GM19328 (cell line): ENCODE measurements at regions not wholly inside any gene's neighbourhood (a gene's known extent, or its start where the extent isn't known, plus 50 kb on each side); places are given as distances from the start of the nearest gene placed in this dataset.
A peak's percentile ranks its signal among the peaks of the same experiment; 100 is the strongest.

Source experiments
- ATAC-seq: cut with Tn5 transposase; IDR thresholded peaks from one replicate; pipeline ENCODE4 v1.9.1; 2021; ENCODE audit warnings: mild to moderate bottlenecking, moderate library complexity; ENCODE audit not compliant: unreplicated experiment

DNA sequence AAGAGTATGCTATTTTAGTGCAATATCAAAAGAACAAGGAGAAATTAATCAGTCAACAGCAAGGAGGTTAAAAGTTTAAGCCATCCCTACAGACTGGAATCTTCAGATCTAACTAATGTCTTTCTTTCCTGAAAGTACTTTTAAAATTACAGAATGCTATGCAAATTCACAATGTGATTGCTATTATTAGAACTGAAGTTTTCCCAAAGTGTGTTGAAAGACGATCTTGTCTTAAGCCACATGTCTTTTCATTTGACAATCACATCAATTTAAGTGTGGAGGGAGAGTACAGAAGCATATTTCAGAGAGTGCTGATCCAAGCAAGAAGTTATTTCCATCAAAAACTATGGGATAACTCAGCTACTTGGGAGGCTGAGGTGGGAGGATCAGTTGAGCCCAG is 64.7 kb upstream of the TNIP3 start:
- ATAC-seq = no peak

DNA sequence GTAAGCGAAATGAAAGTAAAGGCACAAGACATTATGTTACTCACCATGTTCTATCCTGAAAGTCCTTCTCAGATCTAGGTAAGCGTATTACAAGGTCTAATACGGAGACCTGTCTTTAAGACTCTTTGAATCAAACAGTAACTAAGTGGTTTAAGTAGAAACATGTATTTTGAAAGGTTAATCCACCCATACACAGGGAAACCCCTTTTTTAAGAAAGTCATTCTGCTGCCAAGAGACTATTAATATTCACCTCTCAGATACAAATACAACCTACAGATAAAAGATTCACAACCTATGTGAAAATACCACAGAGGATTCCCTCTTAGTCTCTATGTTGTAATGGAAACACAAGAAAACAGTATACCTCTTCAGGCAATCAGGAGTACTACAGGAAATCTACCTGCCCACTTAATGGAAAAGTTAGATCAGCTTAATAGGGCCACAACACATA is 63.2 kb upstream of the TNIP3 start:
- peak; percentile 59 for ATAC-seq

DNA sequence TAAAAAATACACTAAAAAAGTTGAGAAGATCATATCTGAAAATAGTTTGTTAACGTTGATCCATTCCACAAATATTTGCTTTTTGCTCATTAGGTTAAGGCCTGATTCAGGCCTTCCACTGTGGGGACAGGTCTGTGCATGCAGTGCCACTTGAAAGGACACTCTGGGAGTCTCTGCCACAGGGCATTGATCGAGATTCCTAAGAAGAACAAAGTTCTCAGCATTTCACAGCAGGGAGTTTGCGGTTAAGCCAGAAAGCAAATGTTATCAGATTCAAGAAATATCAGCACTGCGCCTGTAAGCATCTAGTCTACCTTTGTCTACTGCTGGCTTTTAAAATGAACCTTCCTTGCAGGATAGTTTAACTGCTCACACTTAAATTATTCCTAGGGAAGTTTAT is 62.2 kb upstream of the TNIP3 start:
- no peak for ATAC-seq

DNA sequence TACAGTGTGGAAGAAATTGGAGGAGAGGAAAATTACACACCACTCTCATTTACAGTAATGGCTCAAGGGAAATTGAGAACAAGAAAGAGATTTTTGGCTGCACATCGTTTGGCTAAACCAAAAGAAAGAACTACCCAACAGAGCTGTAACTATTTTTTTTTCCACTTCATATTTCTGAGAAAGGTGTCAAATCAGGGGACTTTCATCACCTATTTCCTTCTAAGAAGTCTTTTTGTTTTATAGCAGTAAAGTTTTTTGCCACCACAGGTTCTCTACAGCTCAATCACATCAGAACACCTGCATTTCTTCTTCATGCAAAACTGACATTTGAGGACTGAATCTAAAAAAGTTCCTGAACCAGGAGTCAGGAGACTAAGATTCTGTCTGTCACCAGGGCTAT is 57.5 kb upstream of the TNIP3 start:
- ATAC-seq = no peak

DNA sequence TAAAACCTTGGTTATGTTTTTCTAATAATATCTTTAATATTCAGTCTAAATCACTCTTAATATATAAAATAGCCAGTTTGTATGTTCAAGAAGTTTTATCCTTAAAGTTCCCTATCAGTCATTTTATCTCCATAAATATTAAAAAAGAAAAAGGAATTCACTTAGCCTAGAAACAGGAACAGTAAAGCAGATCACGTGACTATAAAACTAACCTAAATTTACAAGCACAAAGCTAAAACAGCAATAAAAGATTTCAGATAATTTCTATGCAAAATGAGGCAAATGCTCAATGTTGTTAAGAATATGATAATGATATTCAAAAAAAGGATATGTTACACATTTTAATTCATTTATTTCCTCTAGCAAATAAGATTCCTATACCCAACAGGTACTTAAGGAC is 57.1 kb upstream of the TNIP3 start:
- no peak for ATAC-seq

DNA sequence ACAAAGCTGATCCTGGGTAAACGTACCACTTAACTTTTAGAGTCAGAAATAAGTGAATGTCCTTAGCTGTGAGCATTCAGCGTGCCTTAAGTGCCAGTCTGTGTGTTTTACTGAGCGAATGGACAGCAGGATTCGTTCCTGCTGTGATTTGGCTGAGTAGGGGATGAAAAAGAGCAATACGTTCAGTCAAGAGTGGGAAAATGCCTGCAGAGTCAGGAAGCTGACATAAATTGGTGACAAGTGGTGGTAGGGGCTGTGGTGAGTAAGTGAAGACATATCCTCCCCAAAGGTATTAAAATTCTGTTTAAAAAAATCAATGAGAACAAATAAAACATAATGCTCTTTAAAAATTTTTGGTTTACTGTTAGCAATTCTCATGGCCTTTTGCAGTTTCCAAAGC is 56.6 kb upstream of the TNIP3 start:
- ATAC-seq = no peak

DNA sequence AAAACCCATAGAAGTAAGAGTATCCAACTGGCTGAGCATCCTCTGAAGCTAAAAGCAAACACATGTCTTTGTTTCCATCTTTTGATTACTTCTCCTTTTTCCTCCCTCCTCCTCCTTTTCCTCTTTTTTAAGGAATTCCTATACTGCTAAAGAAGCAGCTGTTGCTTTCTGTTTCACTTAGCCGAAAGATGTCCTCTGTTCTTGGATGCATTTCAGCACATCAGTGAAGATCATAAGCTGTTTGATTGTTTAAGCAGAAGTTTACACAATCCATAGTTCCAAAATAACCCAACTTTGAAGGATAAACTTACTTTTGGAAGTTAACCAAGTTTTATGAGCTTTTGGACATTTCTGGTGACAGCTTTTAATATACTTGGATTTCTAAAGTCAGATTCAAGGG is 55.1 kb upstream of the TNIP3 start:
- ATAC-seq = no peak

DNA sequence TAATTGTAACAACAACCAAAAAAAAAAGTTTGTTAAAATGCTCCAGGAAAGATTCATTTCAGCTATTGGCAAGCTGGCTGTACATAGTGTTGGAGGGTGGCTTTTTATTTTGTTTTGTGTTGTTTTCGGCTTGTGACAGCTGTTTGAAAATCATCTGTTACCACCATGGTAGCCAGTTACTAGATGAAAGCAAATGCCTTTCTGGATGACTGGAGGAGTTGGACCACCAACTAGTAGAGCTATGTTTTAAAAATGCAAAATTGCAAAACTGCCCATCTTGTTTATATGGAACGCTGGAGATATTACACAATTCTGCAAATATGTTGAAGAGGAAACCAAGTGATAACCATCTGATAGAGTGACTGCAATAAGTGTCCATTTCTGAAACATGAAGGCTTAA is 53.2 kb upstream of the TNIP3 start:
- ATAC-seq = no peak

DNA sequence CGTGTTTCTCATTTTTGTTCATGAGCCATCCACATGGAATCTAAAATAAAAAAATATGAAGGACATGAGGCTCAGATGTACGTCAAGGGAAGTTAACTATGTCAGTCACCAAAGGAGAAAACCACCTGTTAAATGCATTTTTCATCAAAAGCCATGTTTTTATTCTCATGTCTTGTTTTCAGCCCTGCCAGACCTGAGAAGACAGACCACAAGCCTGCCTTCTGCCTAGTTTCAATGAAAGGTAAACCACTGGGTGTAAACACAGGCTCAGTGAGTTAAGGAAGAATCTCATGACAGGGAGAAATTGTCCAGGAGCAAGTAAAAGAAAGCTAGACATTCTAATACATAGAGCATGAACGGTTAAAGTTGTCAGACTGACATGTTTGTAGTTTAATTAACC is 52.3 kb upstream of the TNIP3 start:
- no peak for ATAC-seq

DNA sequence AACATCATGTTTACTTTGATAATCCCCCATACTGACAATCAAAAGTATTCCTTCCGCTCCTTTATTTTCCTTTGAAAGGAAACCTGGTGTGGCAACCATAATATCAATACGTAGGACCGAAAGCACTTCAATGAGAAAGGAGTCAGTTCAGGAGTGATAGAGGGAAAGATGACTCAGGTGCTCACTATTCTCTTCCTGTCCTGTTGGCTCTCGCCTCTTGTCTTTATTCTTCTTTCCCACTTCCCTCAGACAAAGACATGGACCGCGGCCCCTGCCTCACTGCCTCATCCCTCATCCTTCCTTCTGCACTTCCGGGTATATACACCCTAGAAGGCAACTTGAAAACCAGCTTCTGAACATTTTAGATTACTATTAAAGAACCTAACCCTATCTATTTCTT is 49.8 kb upstream of the TNIP3 start:
- no peak for ATAC-seq
